Fibroblast of skin of right biceps (primary cell): ENCODE measurements at regions not wholly inside any gene's neighbourhood (a gene's known extent, or its start where the extent isn't known, plus 50 kb on each side); places are given as distances from the start of the nearest gene placed in this dataset.
A peak's percentile ranks its signal among the peaks of the same experiment; 100 is the strongest.

Experiments used
- DNase-seq: peaks from one replicate; pipeline ENCODE4 v3.0.0-alpha.2; 2013

- DNase-seq = no peak
These were observed 71.7 kb upstream of the PRICKLE1 start for GRCh38 chr12:42660968-42661937.

GRCh38 chr12:42660117-42660516 lies 70.6 kb upstream of the PRICKLE1 start:
- no peak for DNase-seq

- no peak for DNase-seq
These were observed 62.5 kb upstream of the PRICKLE1 start for GRCh38 chr12:42652048-42652447.

GRCh38 chr12:42648061-42648460 lies 58.5 kb upstream of the PRICKLE1 start:
- peak; percentile 12 for DNase-seq

GRCh38 chr12:42643881-42644579 lies 54.5 kb upstream of the PRICKLE1 start:
- no peak for DNase-seq

GRCh38 chr12:42641221-42641885 lies 51.8 kb upstream of the PRICKLE1 start:
- DNase-seq = peak; percentile 22

- DNase-seq = no peak
These were observed 50.8 kb upstream of the PRICKLE1 start for GRCh38 chr12:42640391-42640790.

GRCh38 chr12:42639556-42639955 lies 50.0 kb upstream of the PRICKLE1 start:
- DNase-seq = no peak
